ENCODE measurements at regions not wholly inside any gene's neighbourhood (a gene's known extent, or its start where the extent isn't known, plus 50 kb on each side); places are given as distances from the start of the nearest gene placed in this dataset.

- TF ChIP-seq EZH2 (IDR thresholded peaks at IDR 0.05; ENCODE audit: borderline replicate concordance, low read length): no peak
- TF ChIP-seq CTCF (IDR thresholded peaks at IDR 0.05; ENCODE audit: low read length): no peak
- no peak overlapping the region for H3K4me3 ChIP-seq (ENCODE audit: low read depth, low read length, poor library complexity, severe bottlenecking)
- no peaks in the 10 kb centered on the region for H4K20me1 ChIP-seq (ENCODE audit: insufficient read depth, low read length)
- H3K36me3 ChIP-seq (ENCODE audit: insufficient read depth, low read length): no peaks in the 10 kb centered on the region
- H3K4me2 ChIP-seq (ENCODE audit: low read length): no peak overlapping the region
- H3K27me3 ChIP-seq (ENCODE audit: insufficient read depth, low read length): no peaks in the 10 kb centered on the region
- H3K79me2 ChIP-seq (ENCODE audit: insufficient read depth, low read length): no peaks in the 10 kb centered on the region
- no peaks in the 10 kb centered on the region for H3K9me2 ChIP-seq (ENCODE audit: low read depth, low read length)
- H3K9ac ChIP-seq (ENCODE audit: low read length): no peak overlapping the region
- H3K9me3 ChIP-seq (ENCODE audit: low read length): no peaks in the 10 kb centered on the region
- H3K4me1 ChIP-seq (ENCODE audit: insufficient read depth, low read length, severe bottlenecking): no peaks in the 10 kb centered on the region
- no peak overlapping the region for H3K27ac ChIP-seq (ENCODE audit: low read depth, low read length, poor library complexity, severe bottlenecking)
- H2AFZ ChIP-seq (ENCODE audit: low read length): no peak overlapping the region
- H3F3A ChIP-seq (ENCODE audit: insufficient read depth, low read length): no peaks in the 10 kb centered on the region
Observed at GRCh38 chr18:38759457-38759856, 1193.9 kb upstream of the CELF4 start.

GRCh38 chr18:38756436-38756835, 1190.8 kb upstream of the CELF4 start:
- Histone ChIP-seq H4K20me1 (ENCODE audit: insufficient read depth, low read length) (no peaks in the 10 kb centered on the region), H3K4me2 (ENCODE audit: low read length) (no peak overlapping the region), H3F3A (ENCODE audit: insufficient read depth, low read length) (no peaks in the 10 kb centered on the region), H2AFZ (ENCODE audit: low read length) (no peak overlapping the region), H3K27ac (ENCODE audit: low read depth, low read length, poor library complexity, severe bottlenecking) (no peak overlapping the region), H3K79me2 (ENCODE audit: insufficient read depth, low read length) (no peaks in the 10 kb centered on the region), H3K4me3 (ENCODE audit: low read depth, low read length, poor library complexity, severe bottlenecking) (no peak overlapping the region), H3K36me3 (ENCODE audit: insufficient read depth, low read length) (no peaks in the 10 kb centered on the region), H3K27me3 (ENCODE audit: insufficient read depth, low read length) (no peaks in the 10 kb centered on the region), H3K9ac (ENCODE audit: low read length) (no peak overlapping the region), H3K4me1 (ENCODE audit: insufficient read depth, low read length, severe bottlenecking) (no peaks in the 10 kb centered on the region), H3K9me3 (ENCODE audit: low read length) (no peaks in the 10 kb centered on the region), H3K9me2 (ENCODE audit: low read depth, low read length) (no peaks in the 10 kb centered on the region)
- TF ChIP-seq EZH2 (IDR thresholded peaks at IDR 0.05; ENCODE audit: borderline replicate concordance, low read length) (no peak), CTCF (IDR thresholded peaks at IDR 0.05; ENCODE audit: low read length) (no peak)

- Histone ChIP-seq H3K79me2 (ENCODE audit: insufficient read depth, low read length) (no peaks in the 10 kb centered on the region), H3K9me2 (ENCODE audit: low read depth, low read length) (no peaks in the 10 kb centered on the region), H4K20me1 (ENCODE audit: insufficient read depth, low read length) (no peaks in the 10 kb centered on the region), H3K4me2 (ENCODE audit: low read length) (no peak overlapping the region), H3K36me3 (ENCODE audit: insufficient read depth, low read length) (no peaks in the 10 kb centered on the region), H3K4me1 (ENCODE audit: insufficient read depth, low read length, severe bottlenecking) (no peaks in the 10 kb centered on the region), H3F3A (ENCODE audit: insufficient read depth, low read length) (no peaks in the 10 kb centered on the region), H2AFZ (ENCODE audit: low read length) (no peak overlapping the region), H3K9me3 (ENCODE audit: low read length) (no peaks in the 10 kb centered on the region), H3K27me3 (ENCODE audit: insufficient read depth, low read length) (no peaks in the 10 kb centered on the region), H3K4me3 (ENCODE audit: low read depth, low read length, poor library complexity, severe bottlenecking) (no peak overlapping the region), H3K27ac (ENCODE audit: low read depth, low read length, poor library complexity, severe bottlenecking) (no peak overlapping the region), H3K9ac (ENCODE audit: low read length) (no peak overlapping the region)
- TF ChIP-seq EZH2 (IDR thresholded peaks at IDR 0.05; ENCODE audit: borderline replicate concordance, low read length): no peak
- TF ChIP-seq CTCF (IDR thresholded peaks at IDR 0.05; ENCODE audit: low read length): no peak
Observed at GRCh38 chr18:38752430-38752829, 1186.8 kb upstream of the CELF4 start.
